ENCODE measurements at regions not wholly inside any gene's neighbourhood (a gene's known extent, or its start where the extent isn't known, plus 50 kb on each side); places are given as distances from the start of the nearest gene placed in this dataset.

DNA sequence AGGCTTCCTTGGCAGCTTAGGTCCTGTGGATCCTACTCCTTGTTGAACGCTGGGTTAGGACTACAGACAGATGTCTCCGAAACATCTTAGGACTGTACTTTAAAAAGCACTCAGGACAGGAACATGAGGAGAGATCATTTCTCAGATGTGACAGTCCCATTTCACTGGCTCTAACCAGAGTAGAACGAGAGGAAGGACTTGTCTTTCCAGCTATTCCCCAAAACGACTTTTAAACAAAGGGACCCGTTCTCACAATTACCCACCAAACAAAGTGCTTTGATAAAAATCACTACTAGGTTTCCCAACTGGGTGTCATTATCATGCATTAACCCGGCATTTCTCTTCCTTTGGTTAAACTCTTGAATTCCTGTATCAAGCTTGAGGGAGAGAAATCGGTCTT lies 84.7 kb upstream of the BARX2 start:
- Histone ChIP-seq H4K8ac (replicated peaks; ENCODE audit: insufficient read length, low read depth, low read length) (no peak overlapping the region), H2BK20ac (ENCODE audit: low read depth, low read length, poor library complexity, severe bottlenecking) (no peak overlapping the region), H3K9me3 (ENCODE audit: control insufficient read depth, low read depth, low read length) (no peaks in the 10 kb centered on the region), H3K27me3 (ENCODE audit: insufficient read depth, low read length) (no peaks in the 10 kb centered on the region), H3K4ac (ENCODE audit: low read depth, low read length) (no peak overlapping the region), H4K5ac (ENCODE audit: insufficient read length, low read depth, low read length) (no peak overlapping the region), H2AFZ (ENCODE audit: low read length) (no peak overlapping the region), H4K91ac (ENCODE audit: insufficient read length, low read depth, low read length) (no peak overlapping the region), H3K14ac (ENCODE audit: insufficient read depth, low read length) (no peak overlapping the region), H3K56ac (ENCODE audit: insufficient read length, low read depth, low read length) (no peak overlapping the region), H3K4me1 (ENCODE audit: insufficient read depth, low read length) (peaks cover 2% of the 10 kb centered on the region; the same call in 1 of the 2 replicates), H3T11ph (ENCODE audit: low read length) (no peak overlapping the region), H3K27ac (ENCODE audit: insufficient read length, low read depth, low read length) (no peak overlapping the region), H3K79me2 (ENCODE audit: insufficient read depth, low read length) (no peaks in the 10 kb centered on the region), H3K18ac (ENCODE audit: insufficient read length, low read depth, low read length) (no peak overlapping the region), H3K4me2 (ENCODE audit: insufficient read depth, insufficient read length, low read length) (no peak overlapping the region), H2BK5ac (ENCODE audit: insufficient read length, low read length) (no peak overlapping the region), H3K79me1 (ENCODE audit: insufficient read depth, low read depth, low read length, poor library complexity, severe bottlenecking) (no peaks in the 10 kb centered on the region), H2BK12ac (ENCODE audit: insufficient read length, low read depth, low read length) (no peak overlapping the region), H3K9ac (ENCODE audit: extremely low read depth, insufficient read length, low read length) (no peak overlapping the region), H2BK120ac (ENCODE audit: low read depth, low read length, poor library complexity, severe bottlenecking) (no peak overlapping the region), H2AK5ac (ENCODE audit: insufficient read length, low read length) (no peak overlapping the region), H2BK15ac (ENCODE audit: low read depth, low read length) (no peak overlapping the region), H3K23me2 (ENCODE audit: insufficient read length, low read depth, low read length, poor library complexity, severe bottlenecking) (no peaks in the 10 kb centered on the region), H3K23ac (ENCODE audit: insufficient read length, low read depth, low read length) (no peak overlapping the region), H4K20me1 (ENCODE audit: control insufficient read depth, insufficient read depth, insufficient read length) (no peaks in the 10 kb centered on the region)
- Mint-ChIP-seq H3K4me1 (peaks cover 22 to 39% of the 10 kb centered on the region in 2 experiments), H3K27ac (no peak overlapping the region), H3K9me3 (no peaks in the 10 kb centered on the region), H3K27me3 (ENCODE audit: low read depth) (peaks cover 6% of the 10 kb centered on the region), H3K36me3 (ENCODE audit: insufficient read depth in 1 of 3, low read depth in 3 of 3) (no peaks in the 10 kb centered on the region), H3K4me3 (no peak overlapping the region)
- TF ChIP-seq, protein P1, sequence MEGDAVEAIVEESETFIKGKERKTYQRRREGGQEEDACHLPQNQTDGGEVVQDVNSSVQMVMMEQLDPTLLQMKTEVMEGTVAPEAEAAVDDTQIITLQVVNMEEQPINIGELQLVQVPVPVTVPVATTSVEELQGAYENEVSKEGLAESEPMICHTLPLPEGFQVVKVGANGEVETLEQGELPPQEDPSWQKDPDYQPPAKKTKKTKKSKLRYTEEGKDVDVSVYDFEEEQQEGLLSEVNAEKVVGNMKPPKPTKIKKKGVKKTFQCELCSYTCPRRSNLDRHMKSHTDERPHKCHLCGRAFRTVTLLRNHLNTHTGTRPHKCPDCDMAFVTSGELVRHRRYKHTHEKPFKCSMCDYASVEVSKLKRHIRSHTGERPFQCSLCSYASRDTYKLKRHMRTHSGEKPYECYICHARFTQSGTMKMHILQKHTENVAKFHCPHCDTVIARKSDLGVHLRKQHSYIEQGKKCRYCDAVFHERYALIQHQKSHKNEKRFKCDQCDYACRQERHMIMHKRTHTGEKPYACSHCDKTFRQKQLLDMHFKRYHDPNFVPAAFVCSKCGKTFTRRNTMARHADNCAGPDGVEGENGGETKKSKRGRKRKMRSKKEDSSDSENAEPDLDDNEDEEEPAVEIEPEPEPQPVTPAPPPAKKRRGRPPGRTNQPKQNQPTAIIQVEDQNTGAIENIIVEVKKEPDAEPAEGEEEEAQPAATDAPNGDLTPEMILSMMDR (conservative IDR thresholded peaks at IDR 0.05), result no peak
- no peak for DNase-seq
- no CpG with 5 or more reads among the region's 7 CpGs for WGBS (ENCODE audit: extremely low coverage, insufficient read length, low lambda C conversion rate)

Measured in H9 (cell line).